ENCODE measurements at regions not wholly inside any gene's neighbourhood (a gene's known extent, or its start where the extent isn't known, plus 50 kb on each side); places are given as distances from the start of the nearest gene placed in this dataset.

DNA sequence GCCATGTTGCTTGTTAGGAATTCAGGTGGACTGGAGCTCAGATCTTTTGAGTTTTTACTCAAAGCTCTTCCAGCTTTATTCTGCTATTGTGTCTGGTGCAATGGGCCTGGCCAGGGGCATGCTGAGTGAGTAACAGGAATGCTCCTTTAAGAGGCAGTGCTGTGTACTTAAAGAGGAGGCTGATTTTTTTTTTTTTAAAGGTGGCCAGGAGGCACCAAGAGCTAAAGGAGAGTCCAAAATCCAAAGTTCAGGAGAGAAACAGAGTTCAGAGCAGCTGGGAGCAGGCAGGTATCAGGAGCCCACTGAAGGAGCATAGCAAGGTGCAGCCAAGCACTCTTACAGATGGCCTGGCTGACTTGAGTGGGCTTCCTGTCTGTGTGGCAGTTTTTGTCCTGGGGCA is 178.7 kb downstream of the FMR1NB start:
- no peak for DNase-seq

DNA sequence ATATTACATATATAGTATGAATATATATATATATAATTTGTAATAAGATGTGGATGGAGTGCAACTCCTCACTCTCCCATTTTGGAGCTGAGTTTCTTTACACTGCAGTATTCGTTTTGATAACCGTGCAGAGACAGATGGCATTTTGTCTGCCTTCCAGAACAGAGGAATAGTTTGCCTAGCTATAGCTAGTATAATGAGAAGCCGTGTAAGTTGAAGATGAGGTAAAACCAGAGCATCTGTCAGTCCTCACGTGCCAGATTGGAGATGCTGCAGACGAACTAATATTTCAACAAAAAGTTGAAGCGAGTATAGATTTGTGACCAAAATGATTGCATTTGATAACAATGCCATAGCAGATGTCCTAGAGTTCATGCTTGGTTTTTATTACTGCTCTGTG is 180.6 kb downstream of the FMR1NB start:
- H3K4me3 Mint-ChIP-seq (ENCODE audit: unreplicated experiment), result no peak overlapping the region
- no peaks in the 10 kb centered on the region for H3K9me3 Mint-ChIP-seq (ENCODE audit: unreplicated experiment)
- no peak for DNase-seq
- H3K27ac Mint-ChIP-seq (ENCODE audit: unreplicated experiment), result no peak overlapping the region
- H3K27me3 Mint-ChIP-seq (ENCODE audit: unreplicated experiment), result no peaks in the 10 kb centered on the region
- no peaks in the 10 kb centered on the region for H3K36me3 Mint-ChIP-seq (ENCODE audit: unreplicated experiment)
- TF ChIP-seq, protein P1, sequence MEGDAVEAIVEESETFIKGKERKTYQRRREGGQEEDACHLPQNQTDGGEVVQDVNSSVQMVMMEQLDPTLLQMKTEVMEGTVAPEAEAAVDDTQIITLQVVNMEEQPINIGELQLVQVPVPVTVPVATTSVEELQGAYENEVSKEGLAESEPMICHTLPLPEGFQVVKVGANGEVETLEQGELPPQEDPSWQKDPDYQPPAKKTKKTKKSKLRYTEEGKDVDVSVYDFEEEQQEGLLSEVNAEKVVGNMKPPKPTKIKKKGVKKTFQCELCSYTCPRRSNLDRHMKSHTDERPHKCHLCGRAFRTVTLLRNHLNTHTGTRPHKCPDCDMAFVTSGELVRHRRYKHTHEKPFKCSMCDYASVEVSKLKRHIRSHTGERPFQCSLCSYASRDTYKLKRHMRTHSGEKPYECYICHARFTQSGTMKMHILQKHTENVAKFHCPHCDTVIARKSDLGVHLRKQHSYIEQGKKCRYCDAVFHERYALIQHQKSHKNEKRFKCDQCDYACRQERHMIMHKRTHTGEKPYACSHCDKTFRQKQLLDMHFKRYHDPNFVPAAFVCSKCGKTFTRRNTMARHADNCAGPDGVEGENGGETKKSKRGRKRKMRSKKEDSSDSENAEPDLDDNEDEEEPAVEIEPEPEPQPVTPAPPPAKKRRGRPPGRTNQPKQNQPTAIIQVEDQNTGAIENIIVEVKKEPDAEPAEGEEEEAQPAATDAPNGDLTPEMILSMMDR (IDR thresholded peaks at IDR 0.05; ENCODE audit: partially characterized antibody, unreplicated experiment), result no peak
- H3K4me1 Mint-ChIP-seq (ENCODE audit: low read depth, unreplicated experiment), result peaks cover 1% of the 10 kb centered on the region

More for the DNA sequence above, 178.7 kb downstream of the FMR1NB start:
- Mint-ChIP-seq H3K27ac (ENCODE audit: unreplicated experiment) (no peak overlapping the region), H3K36me3 (ENCODE audit: unreplicated experiment) (no peaks in the 10 kb centered on the region), H3K4me1 (ENCODE audit: low read depth, unreplicated experiment) (peaks cover 1% of the 10 kb centered on the region), H3K9me3 (ENCODE audit: unreplicated experiment) (no peaks in the 10 kb centered on the region), H3K27me3 (ENCODE audit: unreplicated experiment) (no peaks in the 10 kb centered on the region), H3K4me3 (ENCODE audit: unreplicated experiment) (no peak overlapping the region)
- TF ChIP-seq, protein P1 (IDR thresholded peaks at IDR 0.05; ENCODE audit: partially characterized antibody, unreplicated experiment), result no peak

DNA sequence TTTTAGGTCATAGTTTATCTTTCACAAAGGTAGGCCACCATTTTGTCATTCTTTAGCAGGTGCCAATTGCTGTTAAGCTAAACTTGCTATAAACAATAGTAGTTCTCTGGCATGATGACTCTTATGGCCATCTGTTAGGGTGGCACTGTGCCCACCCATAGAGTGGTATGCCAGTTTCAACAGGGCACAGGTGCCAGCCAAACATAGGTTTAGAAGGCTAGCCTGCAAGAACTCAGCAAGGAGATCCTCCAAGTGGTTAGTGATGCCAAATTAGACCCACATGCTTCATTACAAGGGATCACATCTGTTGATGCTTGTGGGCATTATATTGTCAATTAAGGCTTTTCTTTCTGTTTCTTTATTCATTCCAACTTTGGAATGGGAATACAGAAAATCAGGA is 204.5 kb downstream of the FMR1NB start:
- no peaks in the 10 kb centered on the region for H3K4me1 Mint-ChIP-seq (ENCODE audit: low read depth, unreplicated experiment)
- H3K9me3 Mint-ChIP-seq (ENCODE audit: unreplicated experiment), result peaks cover 1% of the 10 kb centered on the region
- H3K4me3 Mint-ChIP-seq (ENCODE audit: unreplicated experiment), result no peak overlapping the region
- H3K27ac Mint-ChIP-seq (ENCODE audit: unreplicated experiment), result no peak overlapping the region
- no peak for DNase-seq
- no peaks in the 10 kb centered on the region for H3K36me3 Mint-ChIP-seq (ENCODE audit: unreplicated experiment)
- H3K27me3 Mint-ChIP-seq (ENCODE audit: unreplicated experiment), result no peaks in the 10 kb centered on the region
- TF ChIP-seq, protein P1 (IDR thresholded peaks at IDR 0.05; ENCODE audit: partially characterized antibody, unreplicated experiment), result no peak

DNA sequence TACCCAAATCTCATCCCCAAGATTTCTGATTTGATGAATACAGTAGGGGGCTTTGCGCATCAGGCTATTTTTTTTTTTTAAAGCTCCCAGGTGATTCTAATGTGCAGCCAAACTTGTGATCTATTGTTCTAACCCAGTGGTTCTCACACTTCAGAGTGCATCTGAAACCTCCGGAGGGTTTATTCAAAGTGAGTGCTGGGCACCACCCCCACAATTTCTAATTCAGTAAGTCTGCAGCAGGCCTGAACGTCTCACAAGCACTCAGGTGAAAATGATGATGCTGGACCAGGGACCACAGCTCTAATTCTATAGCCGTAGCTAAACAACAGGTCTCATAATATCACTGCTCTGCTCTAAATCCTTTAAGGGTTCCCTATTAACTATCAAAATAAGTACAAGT is 211.4 kb downstream of the FMR1NB start:
- Mint-ChIP-seq H3K27me3 (ENCODE audit: unreplicated experiment) (no peaks in the 10 kb centered on the region), H3K4me1 (ENCODE audit: low read depth, unreplicated experiment) (no peaks in the 10 kb centered on the region), H3K36me3 (ENCODE audit: unreplicated experiment) (no peaks in the 10 kb centered on the region), H3K4me3 (ENCODE audit: unreplicated experiment) (no peak overlapping the region), H3K27ac (ENCODE audit: unreplicated experiment) (no peak overlapping the region), H3K9me3 (ENCODE audit: unreplicated experiment) (peaks cover 3% of the 10 kb centered on the region)
- TF ChIP-seq, protein P1 (IDR thresholded peaks at IDR 0.05; ENCODE audit: partially characterized antibody, unreplicated experiment), result no peak
- no peak for DNase-seq

DNA sequence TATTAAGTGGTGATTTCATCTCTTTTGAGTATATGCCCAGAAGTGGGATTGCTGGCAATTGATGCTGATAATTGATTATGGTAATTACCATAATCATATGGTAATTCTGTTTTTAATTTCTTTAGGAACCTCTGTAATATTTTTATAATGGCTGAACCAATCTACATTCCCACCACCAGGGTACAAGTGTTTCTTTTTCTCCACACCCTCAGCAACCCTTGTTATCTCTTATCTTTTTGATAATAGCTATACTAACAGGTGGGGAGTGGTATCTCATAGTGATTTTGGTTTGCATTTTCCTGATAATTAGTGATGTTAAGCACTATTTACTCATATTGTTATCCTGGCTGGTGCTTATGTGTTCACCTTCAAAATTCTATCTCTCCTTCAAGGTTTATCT is 212.6 kb downstream of the FMR1NB start:
- H3K36me3 Mint-ChIP-seq (ENCODE audit: unreplicated experiment), result no peaks in the 10 kb centered on the region
- no peaks in the 10 kb centered on the region for H3K27me3 Mint-ChIP-seq (ENCODE audit: unreplicated experiment)
- no peak overlapping the region for H3K27ac Mint-ChIP-seq (ENCODE audit: unreplicated experiment)
- H3K4me3 Mint-ChIP-seq (ENCODE audit: unreplicated experiment), result no peak overlapping the region
- TF ChIP-seq, protein P1 (IDR thresholded peaks at IDR 0.05; ENCODE audit: partially characterized antibody, unreplicated experiment), result no peak
- no peaks in the 10 kb centered on the region for H3K4me1 Mint-ChIP-seq (ENCODE audit: low read depth, unreplicated experiment)
- peaks cover 2% of the 10 kb centered on the region for H3K9me3 Mint-ChIP-seq (ENCODE audit: unreplicated experiment)
- DNase-seq, result no peak

Data from glutamatergic neuron (in vitro differentiated cells).